Esophagus muscularis mucosa (tissue), 3 donors: ENCODE measurements at regions not wholly inside any gene's neighbourhood (a gene's known extent, or its start where the extent isn't known, plus 50 kb on each side); places are given as distances from the start of the nearest gene placed in this dataset.

Experiments
- POLR2A ChIP-seq: fragments of 450-650 bp; IDR thresholded peaks from one replicate; pipeline ENCODE4 v1.6.1; 2017; ENCODE audit warnings: antibody characterized with exemption, moderate library complexity, mild to moderate bottlenecking, low read depth
- TF ChIP-seq, protein P1 (sequence below), 3 experiments: fragments of 200-600 bp in 2 of 3; fragments of 450-650 bp in 1 of 3; sonication (generic) in 2 of 3; IDR thresholded peaks; one replicate each; pipeline ENCODE4 v1.5.1; 2017 to 2019; ENCODE audit warnings: antibody characterized with exemption in 3 of 3, mild to moderate bottlenecking in 2 of 3, moderate library complexity in 1 of 3

DNA sequence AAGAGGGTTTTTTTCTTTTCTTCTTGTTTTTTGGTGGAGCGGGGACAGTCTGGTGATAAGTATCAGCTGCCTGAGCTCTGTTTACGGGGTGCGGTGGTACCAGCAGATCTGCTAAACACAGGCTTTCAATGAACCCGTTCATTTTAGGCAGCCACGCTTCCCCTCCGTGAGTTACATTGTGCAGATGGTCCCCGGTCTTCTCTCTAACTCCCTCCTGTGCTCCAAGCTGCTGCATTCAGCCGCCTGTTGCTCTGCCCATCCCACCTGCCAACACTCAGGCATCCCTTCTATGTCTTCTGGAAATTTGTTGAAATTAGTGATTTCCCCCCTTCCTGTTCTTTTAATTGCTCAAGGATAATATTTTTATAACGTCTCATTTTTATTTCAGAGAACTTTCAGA lies 82.1 kb upstream of the ELAC2 start:
- TF ChIP-seq, protein P1, sequence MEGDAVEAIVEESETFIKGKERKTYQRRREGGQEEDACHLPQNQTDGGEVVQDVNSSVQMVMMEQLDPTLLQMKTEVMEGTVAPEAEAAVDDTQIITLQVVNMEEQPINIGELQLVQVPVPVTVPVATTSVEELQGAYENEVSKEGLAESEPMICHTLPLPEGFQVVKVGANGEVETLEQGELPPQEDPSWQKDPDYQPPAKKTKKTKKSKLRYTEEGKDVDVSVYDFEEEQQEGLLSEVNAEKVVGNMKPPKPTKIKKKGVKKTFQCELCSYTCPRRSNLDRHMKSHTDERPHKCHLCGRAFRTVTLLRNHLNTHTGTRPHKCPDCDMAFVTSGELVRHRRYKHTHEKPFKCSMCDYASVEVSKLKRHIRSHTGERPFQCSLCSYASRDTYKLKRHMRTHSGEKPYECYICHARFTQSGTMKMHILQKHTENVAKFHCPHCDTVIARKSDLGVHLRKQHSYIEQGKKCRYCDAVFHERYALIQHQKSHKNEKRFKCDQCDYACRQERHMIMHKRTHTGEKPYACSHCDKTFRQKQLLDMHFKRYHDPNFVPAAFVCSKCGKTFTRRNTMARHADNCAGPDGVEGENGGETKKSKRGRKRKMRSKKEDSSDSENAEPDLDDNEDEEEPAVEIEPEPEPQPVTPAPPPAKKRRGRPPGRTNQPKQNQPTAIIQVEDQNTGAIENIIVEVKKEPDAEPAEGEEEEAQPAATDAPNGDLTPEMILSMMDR (IDR thresholded peaks at IDR 0.05) = no peak
- no peak for TF ChIP-seq POLR2A
